ENCODE measurements at regions not wholly inside any gene's neighbourhood (a gene's known extent, or its start where the extent isn't known, plus 50 kb on each side); places are given as distances from the start of the nearest gene placed in this dataset.

- Histone ChIP-seq H3K27ac (no peak overlapping the region), H3K27me3 (no peaks in the 10 kb centered on the region), H3K4me1 (peaks cover 0 to 23% (median 11%) of the 10 kb centered on the region in 4 donors), H3K4me3 (no peak overlapping the region), H3K36me3 (no peaks in the 10 kb centered on the region), H3K9me3 (no peaks in the 10 kb centered on the region)
- no peak for DNase-seq
- 83 to 90% (median 85%) methylated on average over 6 of the region's 6 CpGs for WGBS, 5 donors
- intact Hi-C loops (cut with DNase I; ENCODE audit: low total_unique reads), result no loop called here
- TF ChIP-seq EP300 (IDR thresholded peaks at IDR 0.05) (no peak), CTCF (IDR thresholded peaks at IDR 0.05) (no peak)
Observed at GRCh38 chr10:121058082-121058481, 206.9 kb downstream of the WDR11 start.

GRCh38 chr10:121059351-121059750 is 208.2 kb downstream of the WDR11 start:
- no peak for TF ChIP-seq EP300 (IDR thresholded peaks at IDR 0.05)
- no peak for TF ChIP-seq POLR2A (IDR thresholded peaks at IDR 0.05)
- TF ChIP-seq POLR2AphosphoS5 (IDR thresholded peaks at IDR 0.05), result no peak
- no peak for TF ChIP-seq CTCF (IDR thresholded peaks at IDR 0.05)
- intact Hi-C loops (cut with DNase I; ENCODE audit: low total_unique reads), result no loop called here
- DNase-seq, result no peak
- H3K36me3 ChIP-seq, result no peaks in the 10 kb centered on the region
- no peaks in the 10 kb centered on the region for H3K27me3 ChIP-seq
- WGBS, 5 donors, result 56 to 64% (median 62%) methylated on average over 4 of the region's 4 CpGs
- H3K4me3 ChIP-seq, result no peak overlapping the region
- peaks cover 0 to 17% (median 4%) of the 10 kb centered on the region in 4 donors for H3K4me1 ChIP-seq
- no peaks in the 10 kb centered on the region for H3K9me3 ChIP-seq
- H3K27ac ChIP-seq, result no peak overlapping the region

GRCh38 chr10:121062115-121062514 is 211.0 kb downstream of the WDR11 start:
- DNase-seq, result no peak
- Histone ChIP-seq H3K36me3 (no peaks in the 10 kb centered on the region), H3K27me3 (no peaks in the 10 kb centered on the region), H3K27ac (no peak overlapping the region), H3K4me3 (no peak overlapping the region), H3K9me3 (no peaks in the 10 kb centered on the region), H3K4me1 (peaks cover 0 to 6% (median 0%) of the 10 kb centered on the region in 4 donors)
- 66 to 84% (median 72%) methylated on average over 3 of the region's 3 CpGs for WGBS, 5 donors
- TF ChIP-seq POLR2AphosphoS5 (IDR thresholded peaks at IDR 0.05), result no peak
- no peak for TF ChIP-seq CTCF (IDR thresholded peaks at IDR 0.05)
- intact Hi-C loops (cut with DNase I; ENCODE audit: low total_unique reads), result no loop called here

- Histone ChIP-seq H3K27ac (no peak overlapping the region), H3K4me3 (no peak overlapping the region), H3K4me1 (peaks cover 0 to 6% (median 0%) of the 10 kb centered on the region in 4 donors), H3K36me3 (no peaks in the 10 kb centered on the region), H3K27me3 (no peaks in the 10 kb centered on the region), H3K9me3 (no peaks in the 10 kb centered on the region)
- TF ChIP-seq EP300 (IDR thresholded peaks at IDR 0.05) (no peak), POLR2A (IDR thresholded peaks at IDR 0.05) (no peak), CTCF (IDR thresholded peaks at IDR 0.05) (no peak), POLR2AphosphoS5 (IDR thresholded peaks at IDR 0.05) (no peak)
- intact Hi-C loops (cut with DNase I; ENCODE audit: low total_unique reads), result no loop called here
- WGBS, 5 donors, result 22 to 44% (median 30%) methylated on average over 8 of the region's 8 CpGs
- DNase-seq, result peak in 1 of 2 donors; percentile 63
Observed at GRCh38 chr10:121063744-121064143, 212.6 kb downstream of the WDR11 start.

GRCh38 chr10:121064491-121064890 is 213.3 kb downstream of the WDR11 start:
- intact Hi-C loops (cut with DNase I; ENCODE audit: low total_unique reads), result no loop called here
- Histone ChIP-seq H3K27ac (no peak overlapping the region), H3K36me3 (no peaks in the 10 kb centered on the region), H3K9me3 (no peaks in the 10 kb centered on the region), H3K4me3 (no peak overlapping the region), H3K27me3 (no peaks in the 10 kb centered on the region), H3K4me1 (peaks cover 0 to 6% (median 2%) of the 10 kb centered on the region in 4 donors)
- DNase-seq, result no peak
- no peak for TF ChIP-seq EP300 (IDR thresholded peaks at IDR 0.05)

All from stomach (tissue), 8 donors.